Nucleus accumbens (tissue), 56 donors: ENCODE measurements at regions not wholly inside any gene's neighbourhood (a gene's known extent, or its start where the extent isn't known, plus 50 kb on each side); places are given as distances from the start of the nearest gene placed in this dataset.
"Not testable (repeated sequence)": the region's sequence is repeated elsewhere in the genome, so short reads cannot be mapped to it uniquely, and the experiment has no call there.

Experiments used
- DNase-seq, 56 donors: peaks; one replicate each; lab custom pipeline; 2025; lab: John Stamatoyannopoulos, UW

DNA sequence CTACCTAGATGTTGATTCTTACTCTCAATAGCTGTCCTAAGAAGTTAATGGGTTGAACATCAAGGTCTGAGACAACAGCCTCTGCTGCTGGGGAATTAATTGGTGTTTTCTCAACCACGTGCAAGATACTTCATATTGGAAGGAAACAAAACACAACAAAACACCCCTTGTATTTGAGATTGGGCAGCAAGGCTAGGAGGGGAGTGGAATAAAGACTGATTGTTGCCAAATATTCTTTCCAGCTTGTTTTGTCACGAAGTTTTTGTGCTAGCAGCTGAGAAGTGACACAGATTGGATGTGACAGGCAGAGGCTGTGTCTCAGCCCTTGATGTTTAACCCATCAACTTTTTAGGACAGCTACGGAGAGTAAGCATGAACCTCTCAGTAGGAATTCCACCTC, 808.4 kb downstream of the IGSF11 start:
- no peak for DNase-seq

GRCh38 chr3:118227191-118227590, 807.5 kb downstream of the IGSF11 start:
- no peak for DNase-seq

DNA sequence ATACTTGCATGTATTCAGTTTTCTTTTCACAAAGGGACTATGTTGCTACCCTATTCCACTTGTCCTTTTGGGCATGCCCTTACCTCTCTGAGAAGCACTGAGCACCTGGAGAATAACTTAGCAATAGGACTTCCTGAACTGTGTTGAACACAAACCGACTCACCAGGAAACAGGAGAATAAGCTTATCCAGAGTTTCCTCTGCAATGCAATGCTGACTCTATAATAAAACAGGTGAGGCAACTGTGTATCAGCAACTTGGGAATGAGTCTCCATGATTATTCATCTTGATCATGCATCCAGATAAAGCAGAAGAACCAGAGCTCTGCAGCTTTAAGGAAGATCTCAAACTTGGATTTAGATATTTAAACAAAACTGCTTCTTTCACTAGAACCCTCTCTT, 806.5 kb downstream of the IGSF11 start:
- no peak for DNase-seq

DNA sequence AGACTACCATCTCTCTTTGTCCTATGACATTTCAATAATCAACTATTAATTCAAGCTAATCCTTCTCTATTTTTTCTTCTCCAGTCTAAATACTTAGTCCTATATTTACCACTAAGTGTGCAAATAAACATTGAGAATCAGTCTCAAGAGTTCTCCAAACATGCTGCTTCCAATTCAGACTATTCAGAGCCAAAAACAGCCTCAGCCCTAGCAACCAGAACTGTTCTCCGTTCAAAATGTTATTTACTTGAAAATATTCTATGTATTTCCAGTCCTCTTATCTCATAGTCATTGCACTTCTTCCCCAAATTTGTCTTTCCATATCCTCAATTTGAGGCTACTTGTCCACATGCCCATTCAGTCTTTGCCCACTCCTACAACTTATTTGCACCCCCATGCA, 805.5 kb downstream of the IGSF11 start:
- DNase-seq = no peak

DNA sequence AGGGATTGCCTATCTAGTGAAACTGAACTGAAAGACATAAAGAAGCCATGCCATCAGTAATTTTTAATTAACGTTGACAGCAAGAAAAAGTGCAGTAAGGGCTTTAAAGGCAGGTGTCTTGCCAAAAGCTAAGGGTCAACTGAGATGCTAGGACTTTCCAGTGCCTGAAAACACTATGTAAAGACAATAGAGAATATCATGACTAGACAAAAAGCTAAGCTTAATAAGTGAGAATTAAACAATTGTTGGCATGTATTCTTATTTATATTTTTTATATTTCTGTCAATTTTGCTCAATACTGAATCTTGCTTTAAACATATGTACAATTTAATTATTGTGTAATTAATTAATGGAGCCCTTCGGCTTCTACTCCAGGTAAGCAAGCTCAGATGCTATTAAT, 803.1 kb downstream of the IGSF11 start:
- no peak for DNase-seq

GRCh38 chr3:118239253-118239652, 795.4 kb downstream of the IGSF11 start:
- no peak for DNase-seq

DNA sequence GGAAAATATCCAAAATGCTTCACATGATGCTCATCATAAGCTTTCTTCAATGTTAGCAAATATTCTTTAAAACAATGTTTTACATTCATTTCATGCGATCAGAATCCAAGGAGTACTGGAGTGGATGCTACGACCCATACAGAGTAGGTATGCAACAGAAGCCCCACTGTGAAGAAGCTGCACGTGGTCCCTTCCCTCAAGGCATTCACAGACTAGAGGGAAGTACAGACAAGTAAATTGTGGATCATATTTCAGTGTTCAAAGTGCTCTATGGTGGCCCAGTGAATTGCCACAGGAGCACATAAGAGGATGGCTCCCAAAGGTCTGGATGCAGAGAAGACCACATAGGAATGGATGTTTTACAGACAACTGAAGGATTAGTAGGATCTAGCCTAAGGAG, 789.9 kb downstream of the IGSF11 start:
- no peak for DNase-seq

DNA sequence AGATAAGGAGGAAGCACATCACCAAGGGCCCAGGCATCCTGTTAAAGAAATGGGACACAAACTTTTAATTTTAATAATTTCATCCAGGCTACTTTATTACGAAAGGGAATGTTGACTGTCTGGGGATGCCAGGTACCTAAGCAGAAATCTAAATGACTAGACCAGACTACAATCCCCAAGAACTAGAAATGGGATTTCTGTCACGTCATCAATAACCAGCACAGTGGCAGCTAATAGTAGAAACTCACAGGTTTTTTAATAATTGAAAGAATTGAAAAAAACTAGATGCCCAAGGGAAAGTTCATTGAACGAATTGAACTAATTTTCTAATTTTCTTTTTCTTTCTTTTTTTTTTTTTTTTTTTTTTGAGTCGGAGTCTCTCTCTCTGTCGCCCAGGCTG, 789.3 kb downstream of the IGSF11 start:
- DNase-seq = no peak

DNA sequence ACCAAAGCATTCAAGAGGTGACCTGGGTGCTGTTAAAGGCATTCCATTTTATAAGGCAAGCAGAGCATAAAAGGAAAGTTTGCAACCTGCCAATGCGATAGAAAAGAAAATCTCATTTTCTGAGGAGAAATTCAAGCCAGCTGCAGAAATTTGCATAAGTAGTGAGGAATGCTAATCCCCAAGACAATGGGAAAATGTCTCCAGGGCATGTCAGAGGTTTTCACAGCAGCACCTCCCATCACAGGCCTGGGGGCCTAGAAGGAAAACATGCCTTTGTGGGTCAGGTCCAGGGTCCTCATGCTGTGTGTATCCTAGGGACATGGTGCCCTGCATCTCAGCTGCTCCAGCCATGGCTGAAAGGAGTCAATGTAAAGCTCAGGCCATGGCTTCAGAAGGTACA, 775.8 kb downstream of the IGSF11 start:
- DNase-seq = not testable (repeated sequence)

DNA sequence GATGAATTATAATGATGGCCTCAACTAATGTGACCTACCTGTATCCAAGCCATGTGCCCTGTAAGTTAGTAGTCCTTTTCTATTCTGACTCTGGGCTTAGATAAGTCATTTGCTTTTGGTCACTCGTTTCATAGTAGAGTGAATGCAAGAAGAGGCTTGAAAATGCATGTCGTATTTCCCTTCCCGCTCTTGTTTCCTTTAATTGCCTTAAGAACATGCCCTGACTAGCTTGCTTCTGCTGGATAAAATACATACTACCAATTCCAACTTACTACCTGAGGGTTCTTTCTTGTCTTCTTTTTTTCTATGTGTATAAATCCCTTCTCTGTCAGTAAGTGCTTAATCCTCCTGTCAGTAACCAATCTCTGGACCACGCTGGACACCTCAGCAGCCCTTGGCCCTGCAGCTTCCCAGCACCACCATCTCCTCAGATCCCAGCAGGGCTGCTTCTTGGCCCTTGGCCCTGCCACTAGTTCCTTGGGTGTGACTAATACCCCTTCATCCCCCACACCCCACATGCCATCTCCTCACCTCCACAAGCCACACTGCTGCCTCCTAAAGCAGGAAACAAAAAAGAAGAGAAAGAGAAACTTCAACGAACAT, 771.7 kb downstream of the IGSF11 start:
- DNase-seq = no peak

- no peak for DNase-seq
These were observed 767.1 kb downstream of the IGSF11 start for GRCh38 chr3:118267588-118267987.

- no peak for DNase-seq
These were observed 765.0 kb downstream of the IGSF11 start for GRCh38 chr3:118269537-118270125.

GRCh38 chr3:118272991-118273390, 761.7 kb downstream of the IGSF11 start:
- no peak for DNase-seq

- no peak for DNase-seq
These were observed 756.8 kb downstream of the IGSF11 start for GRCh38 chr3:118277814-118278213.

DNA sequence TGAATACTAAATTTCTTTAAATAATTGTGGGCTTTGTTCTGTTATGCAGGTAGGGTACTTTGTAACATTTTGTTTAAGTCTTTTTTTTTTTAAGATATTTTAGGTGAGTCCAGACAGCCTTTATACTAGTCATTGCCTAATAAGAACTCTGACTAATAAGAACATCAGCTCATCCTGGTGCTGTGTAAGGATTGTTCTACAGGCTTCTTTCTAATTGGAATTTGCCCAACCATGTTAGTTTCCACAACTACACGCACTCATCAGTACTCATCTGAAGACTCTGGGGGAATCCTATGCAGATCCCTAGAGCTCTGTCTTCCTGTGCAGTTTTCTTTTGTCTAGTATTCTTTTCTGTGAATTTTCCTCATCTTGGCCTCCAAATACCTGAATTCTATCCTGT, 741.8 kb downstream of the IGSF11 start:
- DNase-seq = no peak

- DNase-seq = no peak
These were observed 736.5 kb downstream of the IGSF11 start for GRCh38 chr3:118298133-118298532.

DNA sequence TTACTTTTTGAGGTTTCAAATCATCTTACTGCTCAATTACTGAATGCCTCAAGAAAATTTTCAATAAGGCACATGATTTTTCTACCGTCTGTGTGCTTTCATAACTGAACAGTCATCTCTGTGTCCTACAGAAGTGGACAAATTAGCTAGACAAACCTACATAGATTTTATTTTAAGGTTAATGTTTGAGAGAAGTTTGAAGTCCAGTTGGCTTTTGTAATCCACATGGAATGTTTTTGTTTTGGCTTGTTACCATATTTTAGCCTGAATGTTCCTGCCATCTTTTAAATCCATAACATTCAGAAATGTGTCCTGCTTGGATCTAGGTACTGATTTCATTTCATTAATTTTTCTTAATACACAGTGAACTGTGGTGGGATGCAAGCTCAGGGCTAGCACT, 730.1 kb downstream of the IGSF11 start:
- DNase-seq = no peak

GRCh38 chr3:118332699-118333098, 701.9 kb downstream of the IGSF11 start:
- no peak for DNase-seq

DNA sequence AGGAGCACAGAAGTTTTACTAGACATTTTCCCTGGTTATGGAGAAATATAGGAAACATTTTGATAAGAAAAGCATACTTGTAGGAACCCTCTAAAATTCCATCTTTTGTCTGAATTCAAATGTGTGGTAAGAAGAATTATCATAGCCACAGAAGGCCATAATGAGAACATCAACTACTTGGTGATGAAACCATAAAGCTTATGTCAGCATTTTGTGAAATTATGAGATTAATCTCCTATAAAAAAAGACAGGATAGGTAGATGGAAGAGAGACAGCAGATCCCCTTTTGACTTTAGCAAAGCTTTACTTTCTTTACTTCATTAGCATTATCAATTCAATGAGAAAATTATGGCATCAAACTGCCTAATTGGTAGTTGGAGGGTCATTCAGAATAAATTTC, 697.0 kb downstream of the IGSF11 start:
- DNase-seq = no peak

DNA sequence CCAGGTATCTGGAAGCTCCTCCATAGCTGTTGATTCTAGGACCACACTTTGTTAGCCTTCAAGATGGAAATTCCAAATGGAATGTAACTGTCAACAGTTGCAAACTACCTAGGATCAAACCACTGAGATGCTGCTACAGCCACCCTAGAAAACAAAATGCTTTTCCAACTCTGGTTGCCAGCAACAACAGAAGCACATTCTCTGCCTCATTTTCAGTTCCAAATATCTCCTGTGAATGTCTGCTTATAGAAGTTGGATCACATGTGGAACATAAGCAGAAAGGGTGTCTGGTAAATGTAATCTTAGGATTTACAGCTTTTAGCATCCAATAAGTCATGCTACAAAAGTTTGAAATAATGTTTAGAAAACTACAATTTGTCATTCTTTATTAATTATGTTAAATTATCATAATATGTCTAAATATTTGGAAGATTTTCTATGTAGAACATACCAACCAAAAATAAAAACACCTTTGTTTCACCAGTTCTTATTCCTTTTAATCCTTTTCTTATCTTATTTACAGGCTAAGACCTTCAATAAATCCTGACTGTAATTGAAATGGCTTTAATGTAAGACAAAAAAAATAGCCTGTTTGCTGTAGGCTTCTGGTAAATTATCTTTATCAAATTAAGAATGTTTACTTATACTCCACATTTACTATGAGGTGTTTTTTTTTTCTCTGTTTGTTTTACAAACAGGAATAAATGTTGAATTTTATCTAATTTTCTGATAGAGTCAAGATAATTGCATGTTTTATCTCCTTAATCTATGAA, 687.1 kb downstream of the IGSF11 start:
- no peak for DNase-seq

DNA sequence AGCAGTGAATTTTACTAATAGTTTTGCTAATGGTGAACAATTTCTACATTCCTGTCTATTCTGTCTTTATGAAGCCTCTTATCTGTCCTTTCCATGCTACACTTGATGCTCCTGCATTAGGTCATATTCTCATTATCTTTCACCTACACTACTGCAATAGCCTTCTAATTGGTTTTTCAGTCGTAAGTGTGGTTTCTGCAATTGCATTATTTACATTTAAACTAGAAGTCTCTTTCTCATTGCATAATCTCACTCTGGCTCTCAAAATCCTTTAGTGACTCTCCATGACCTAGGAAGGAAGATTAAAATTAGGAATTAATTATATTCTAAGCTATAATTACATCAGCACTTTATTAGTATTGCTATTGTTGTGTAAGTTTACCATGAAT, 686.5 kb downstream of the IGSF11 start:
- DNase-seq = no peak

DNA sequence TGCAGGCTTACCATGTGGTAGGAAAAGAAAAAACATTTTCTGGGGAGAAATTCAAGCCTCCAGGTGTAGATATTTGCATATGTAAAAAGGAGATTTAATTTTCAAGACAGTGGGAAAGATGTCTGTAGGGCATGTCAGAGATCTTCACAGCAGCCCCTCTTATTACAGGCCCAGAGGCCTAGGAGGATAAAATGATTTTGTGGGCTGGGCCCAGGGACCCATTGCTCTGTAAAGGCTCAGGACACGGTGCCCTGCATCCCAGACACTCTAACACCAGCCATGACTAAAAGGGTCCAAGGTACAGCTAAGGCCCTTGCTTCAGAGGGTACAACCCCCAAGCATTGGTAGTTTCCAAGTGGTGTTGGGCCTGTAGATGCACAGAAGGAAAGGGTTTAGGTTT, 680.1 kb downstream of the IGSF11 start:
- no peak for DNase-seq
